ENCODE measurements at regions not wholly inside any gene's neighbourhood (a gene's known extent, or its start where the extent isn't known, plus 50 kb on each side); places are given as distances from the start of the nearest gene placed in this dataset.

GRCh38 chr5:66406761-66407336 is 189.3 kb upstream of the MAST4 start:
- Histone ChIP-seq H3K4me1 (ENCODE audit: control insufficient read depth, insufficient read depth, low read length) (peaks cover 3% of the 10 kb centered on the region; the same call in 1 of the 2 replicates), H3K9me3 (ENCODE audit: control insufficient read depth, insufficient read depth, low read depth, low read length) (no peaks in the 10 kb centered on the region), H3K4me3 (ENCODE audit: low read depth, low read length) (no peak overlapping the region), H3K27ac (ENCODE audit: extremely low read depth, low read depth, low read length) (no peak overlapping the region), H3K36me3 (ENCODE audit: control insufficient read depth in 2 of 2, insufficient read depth in 1 of 2, low read length in 2 of 2) (no peaks in the 10 kb centered on the region)
- ChIA-PET CTCF (interaction anchor here (0.7 kb wide), 1 partner anchor 35 kb away, joined by 3 read pairs; no protein-coding TSS in a partner anchor), POLR2A (no interaction called here)
- TF ChIP-seq ZNF654 (tag by site-specific recombination; IDR thresholded peaks at IDR 0.05; ENCODE audit: low read depth) (no peak), ZBTB11 (tag by site-specific recombination; conservative IDR thresholded peaks at IDR 0.05; ENCODE audit: low read depth) (no peak), SETDB1 (IDR thresholded peaks at IDR 0.05; ENCODE audit: insufficient read length, low read length) (no peak), ZBTB26 (tag by site-specific recombination; optimal IDR thresholded peaks at IDR 0.05) (no peak), ZNF248 (tag by site-specific recombination; IDR thresholded peaks at IDR 0.05) (no peak), ZNF521 (tag by site-specific recombination; IDR thresholded peaks at IDR 0.05) (no peak), ZNF214 (tag by site-specific recombination; IDR thresholded peaks at IDR 0.05; ENCODE audit: borderline replicate concordance) (no peak), MEIS1 (CRISPR knock-in tag; IDR thresholded peaks at IDR 0.05; ENCODE audit: borderline replicate concordance) (peak; percentile 40; the same call in 1 of the 2 replicates), SP7 (tag by site-specific recombination; IDR thresholded peaks at IDR 0.05) (peak; percentile 62), ZNF626 (tag by site-specific recombination; IDR thresholded peaks at IDR 0.05) (no peak), ZNF473 (tag by site-specific recombination; IDR thresholded peaks at IDR 0.05) (no peak), ZNF558 (tag by site-specific recombination; IDR thresholded peaks at IDR 0.05) (no peak), ZNF580 (tag by site-specific recombination; IDR thresholded peaks at IDR 0.05) (no peak), ZNF341 (tag by site-specific recombination; IDR thresholded peaks at IDR 0.05; ENCODE audit: low read depth) (0 out of 2 replicates have a peak, but pooled peaks have one; percentile 25), ZFP69B (tag by site-specific recombination; IDR thresholded peaks at IDR 0.05) (no peak), HOXC10 (CRISPR knock-in tag; IDR thresholded peaks at IDR 0.05) (no peak), ZNF211 (tag by site-specific recombination; IDR thresholded peaks at IDR 0.05; ENCODE audit: low read depth) (no peak), ATF2 (tag by site-specific recombination; IDR thresholded peaks at IDR 0.05; ENCODE audit: low read depth) (no peak), ZNF530 (tag by site-specific recombination; IDR thresholded peaks at IDR 0.05; ENCODE audit: low read depth) (no peak), ZNF121 (tag by site-specific recombination; IDR thresholded peaks at IDR 0.05) (no peak), ZNF658 (tag by site-specific recombination; IDR thresholded peaks at IDR 0.05) (no peak), ZNF639 (tag by site-specific recombination; IDR thresholded peaks at IDR 0.05) (no peak), ZBTB17 (tag by site-specific recombination; IDR thresholded peaks at IDR 0.05) (0 out of 2 replicates have a peak, but pooled peaks have one; percentile 12), ZNF488 (tag by site-specific recombination; IDR thresholded peaks at IDR 0.05) (no peak), ZNF423 (tag by site-specific recombination; IDR thresholded peaks at IDR 0.05) (no peak), ZNF2 (tag by site-specific recombination; IDR thresholded peaks at IDR 0.05) (no peak), KLF17 (tag by site-specific recombination; IDR thresholded peaks at IDR 0.05) (peak; percentile 71; the same call in 1 of the 2 replicates), KLF8 (tag by site-specific recombination; IDR thresholded peaks at IDR 0.05) (no peak), PRDM1 (tag by site-specific recombination; IDR thresholded peaks at IDR 0.05) (no peak), ZNF561 (tag by site-specific recombination; IDR thresholded peaks at IDR 0.05; ENCODE audit: borderline replicate concordance) (no peak)
